CD4-positive, alpha-beta T cell treated with Interferon alpha-2 for 1 hour (primary cell): ENCODE measurements at regions not wholly inside any gene's neighbourhood (a gene's known extent, or its start where the extent isn't known, plus 50 kb on each side); places are given as distances from the start of the nearest gene placed in this dataset.
"Not testable (repeated sequence)": the region's sequence is repeated elsewhere in the genome, so short reads cannot be mapped to it uniquely, and the experiment has no call there.

ENCODE experiments used
- DNase-seq, 2 donors: peaks; one replicate each; pipeline ENCODE4 v3.0.0-alpha.2; 2020 to 2022

- DNase-seq, result no peak
These were observed 281.9 kb upstream of the ASIC2 start for GRCh38 chr17:33574942-33575445.

- DNase-seq, result not testable (repeated sequence)
These were observed 286.6 kb upstream of the ASIC2 start for GRCh38 chr17:33579740-33580139.

- DNase-seq, result no peak
These were observed 287.1 kb upstream of the ASIC2 start for GRCh38 chr17:33580215-33580614.

- no peak for DNase-seq
These were observed 289.6 kb upstream of the ASIC2 start for GRCh38 chr17:33582661-33583060.

GRCh38 chr17:33583518-33584417, 290.7 kb upstream of the ASIC2 start:
- no peak for DNase-seq

GRCh38 chr17:33593991-33594390, 300.9 kb upstream of the ASIC2 start:
- no peak for DNase-seq

- DNase-seq, result no peak
These were observed 302.7 kb upstream of the ASIC2 start for GRCh38 chr17:33595828-33596227.

- DNase-seq, result no peak
These were observed 303.8 kb upstream of the ASIC2 start for GRCh38 chr17:33596899-33597298.

- no peak for DNase-seq
These were observed 305.7 kb upstream of the ASIC2 start for GRCh38 chr17:33598797-33599196.

GRCh38 chr17:33602981-33603380, 309.9 kb upstream of the ASIC2 start:
- DNase-seq, result no peak

- no peak for DNase-seq
These were observed 310.7 kb upstream of the ASIC2 start for GRCh38 chr17:33603789-33604188.

- DNase-seq, result no peak
These were observed 318.4 kb upstream of the ASIC2 start for GRCh38 chr17:33611532-33611931.

GRCh38 chr17:33615861-33616260, 322.8 kb upstream of the ASIC2 start:
- DNase-seq, result no peak

GRCh38 chr17:33623841-33624240, 330.7 kb upstream of the ASIC2 start:
- no peak for DNase-seq

- DNase-seq, result no peak
These were observed 335.6 kb upstream of the ASIC2 start for GRCh38 chr17:33628500-33629346.

GRCh38 chr17:33633446-33633845, 340.4 kb upstream of the ASIC2 start:
- DNase-seq, result no peak

GRCh38 chr17:33637534-33637933, 344.4 kb upstream of the ASIC2 start:
- DNase-seq, result no peak

GRCh38 chr17:33639103-33639880, 346.2 kb upstream of the ASIC2 start:
- no peak for DNase-seq

GRCh38 chr17:33640629-33641028, 347.5 kb upstream of the ASIC2 start:
- DNase-seq, result no peak

- DNase-seq, result no peak
These were observed 348.9 kb upstream of the ASIC2 start for GRCh38 chr17:33642002-33642401.

GRCh38 chr17:33647956-33648355, 354.9 kb upstream of the ASIC2 start:
- no peak for DNase-seq

- DNase-seq, result no peak
These were observed 357.2 kb upstream of the ASIC2 start for GRCh38 chr17:33650304-33650703.

- DNase-seq, result no peak
These were observed 358.6 kb upstream of the ASIC2 start for GRCh38 chr17:33651686-33652085.
